Lower leg skin (tissue), 3 donors: ENCODE measurements at regions not wholly inside any gene's neighbourhood (a gene's known extent, or its start where the extent isn't known, plus 50 kb on each side); places are given as distances from the start of the nearest gene placed in this dataset.

Experiments
- POLR2A ChIP-seq, 2 donors: fragments of 450-650 bp; IDR thresholded peaks; one replicate each; pipeline ENCODE4 v1.6.1; 2016 to 2017; ENCODE audit warnings: antibody characterized with exemption in 2 of 2, mild to moderate bottlenecking in 1 of 2, moderate library complexity in 1 of 2
- TF ChIP-seq, protein P1 (sequence below), 3 donors: fragments of 450-650 bp; IDR thresholded peaks; one replicate each; pipeline ENCODE4 v1.5.1; 2016; ENCODE audit warnings: antibody characterized with exemption in 3 of 3, mild to moderate bottlenecking in 3 of 3, moderate library complexity in 2 of 3

DNA sequence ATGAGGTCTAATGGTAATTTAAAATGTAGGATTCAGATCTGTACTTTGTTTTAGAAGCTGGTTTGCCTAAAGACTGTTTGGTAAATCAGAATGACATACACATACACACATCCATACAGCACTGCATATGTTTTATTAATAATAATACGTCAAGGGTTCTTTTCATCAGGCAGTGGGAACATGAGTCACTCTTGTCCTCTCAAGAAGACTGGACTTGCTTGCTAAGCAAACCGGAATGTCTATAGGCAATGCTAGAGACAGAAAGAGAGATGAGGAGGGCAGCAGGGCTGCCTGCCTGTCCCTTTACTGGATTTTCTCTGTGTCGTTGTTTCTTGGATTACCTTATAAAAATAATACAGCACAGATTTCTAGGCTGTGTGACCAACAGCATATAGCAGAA lies 119.1 kb upstream of the GALNT2 start:
- TF ChIP-seq, protein P1, sequence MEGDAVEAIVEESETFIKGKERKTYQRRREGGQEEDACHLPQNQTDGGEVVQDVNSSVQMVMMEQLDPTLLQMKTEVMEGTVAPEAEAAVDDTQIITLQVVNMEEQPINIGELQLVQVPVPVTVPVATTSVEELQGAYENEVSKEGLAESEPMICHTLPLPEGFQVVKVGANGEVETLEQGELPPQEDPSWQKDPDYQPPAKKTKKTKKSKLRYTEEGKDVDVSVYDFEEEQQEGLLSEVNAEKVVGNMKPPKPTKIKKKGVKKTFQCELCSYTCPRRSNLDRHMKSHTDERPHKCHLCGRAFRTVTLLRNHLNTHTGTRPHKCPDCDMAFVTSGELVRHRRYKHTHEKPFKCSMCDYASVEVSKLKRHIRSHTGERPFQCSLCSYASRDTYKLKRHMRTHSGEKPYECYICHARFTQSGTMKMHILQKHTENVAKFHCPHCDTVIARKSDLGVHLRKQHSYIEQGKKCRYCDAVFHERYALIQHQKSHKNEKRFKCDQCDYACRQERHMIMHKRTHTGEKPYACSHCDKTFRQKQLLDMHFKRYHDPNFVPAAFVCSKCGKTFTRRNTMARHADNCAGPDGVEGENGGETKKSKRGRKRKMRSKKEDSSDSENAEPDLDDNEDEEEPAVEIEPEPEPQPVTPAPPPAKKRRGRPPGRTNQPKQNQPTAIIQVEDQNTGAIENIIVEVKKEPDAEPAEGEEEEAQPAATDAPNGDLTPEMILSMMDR (IDR thresholded peaks at IDR 0.05): no peak
- TF ChIP-seq POLR2A (IDR thresholded peaks at IDR 0.05): no peak
